ENCODE measurements at regions not wholly inside any gene's neighbourhood (a gene's known extent, or its start where the extent isn't known, plus 50 kb on each side); places are given as distances from the start of the nearest gene placed in this dataset.

DNA sequence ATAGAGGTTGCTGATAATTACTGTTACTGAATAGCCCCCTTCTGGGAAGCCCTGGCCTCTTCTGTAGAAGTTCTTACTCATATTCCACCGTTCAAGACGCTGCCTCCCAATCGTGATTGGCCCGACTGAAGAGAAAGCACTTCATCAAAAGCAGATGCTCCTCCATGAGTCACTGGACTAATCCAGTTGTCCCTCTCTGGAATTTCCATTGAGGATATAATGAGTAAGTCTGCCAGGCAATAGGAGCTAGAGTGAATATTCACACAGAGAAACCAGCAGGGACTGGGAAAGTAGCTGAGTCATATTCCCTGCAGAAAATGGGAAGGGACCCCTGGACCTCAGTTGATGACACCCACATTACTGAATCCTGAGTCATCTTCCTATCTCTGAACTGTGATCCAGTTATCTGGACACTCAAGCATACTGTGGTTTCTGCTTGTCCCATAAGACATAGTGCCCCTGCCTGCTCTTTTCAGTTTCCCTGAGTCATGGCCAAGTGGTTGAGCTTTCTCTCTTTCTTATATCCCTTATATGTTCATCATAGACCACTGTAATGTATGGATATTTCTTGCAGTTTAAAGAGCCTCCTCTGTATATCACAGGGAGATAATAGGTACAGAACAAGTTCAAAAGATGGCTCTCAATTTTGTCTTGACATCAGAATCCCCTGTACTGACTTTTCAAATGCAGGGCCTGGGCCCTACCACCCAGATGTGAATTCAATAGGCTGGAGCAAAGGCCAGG, 151.2 kb upstream of the CDIN1 start:
- no peak overlapping the region for H3K4me2 ChIP-seq
- H3K27ac ChIP-seq, result no peak overlapping the region
- H3K36me3 ChIP-seq (ENCODE audit: insufficient read depth), result no peaks in the 10 kb centered on the region
- H3K27me3 ChIP-seq (ENCODE audit: insufficient read depth, low read depth), result no peaks in the 10 kb centered on the region
- peaks cover 15% of the 10 kb centered on the region for H3K4me1 ChIP-seq (ENCODE audit: low read depth, poor library complexity, severe bottlenecking)
- TF ChIP-seq, protein P1, sequence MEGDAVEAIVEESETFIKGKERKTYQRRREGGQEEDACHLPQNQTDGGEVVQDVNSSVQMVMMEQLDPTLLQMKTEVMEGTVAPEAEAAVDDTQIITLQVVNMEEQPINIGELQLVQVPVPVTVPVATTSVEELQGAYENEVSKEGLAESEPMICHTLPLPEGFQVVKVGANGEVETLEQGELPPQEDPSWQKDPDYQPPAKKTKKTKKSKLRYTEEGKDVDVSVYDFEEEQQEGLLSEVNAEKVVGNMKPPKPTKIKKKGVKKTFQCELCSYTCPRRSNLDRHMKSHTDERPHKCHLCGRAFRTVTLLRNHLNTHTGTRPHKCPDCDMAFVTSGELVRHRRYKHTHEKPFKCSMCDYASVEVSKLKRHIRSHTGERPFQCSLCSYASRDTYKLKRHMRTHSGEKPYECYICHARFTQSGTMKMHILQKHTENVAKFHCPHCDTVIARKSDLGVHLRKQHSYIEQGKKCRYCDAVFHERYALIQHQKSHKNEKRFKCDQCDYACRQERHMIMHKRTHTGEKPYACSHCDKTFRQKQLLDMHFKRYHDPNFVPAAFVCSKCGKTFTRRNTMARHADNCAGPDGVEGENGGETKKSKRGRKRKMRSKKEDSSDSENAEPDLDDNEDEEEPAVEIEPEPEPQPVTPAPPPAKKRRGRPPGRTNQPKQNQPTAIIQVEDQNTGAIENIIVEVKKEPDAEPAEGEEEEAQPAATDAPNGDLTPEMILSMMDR (conservative IDR thresholded peaks at IDR 0.05; ENCODE audit: low read depth, low read length), result no peak
- H3K79me2 ChIP-seq (ENCODE audit: insufficient read depth, low read depth), result no peaks in the 10 kb centered on the region
- no peak overlapping the region for H3K4me3 ChIP-seq (IDR thresholded peaks at IDR 0.05; ENCODE audit: insufficient read depth, low read depth, low read length)
- H2AFZ ChIP-seq (ENCODE audit: low read depth), result no peak overlapping the region
- no peaks in the 10 kb centered on the region for H4K20me1 ChIP-seq (ENCODE audit: insufficient read depth)
- no peak overlapping the region for H3K9ac ChIP-seq

DNA sequence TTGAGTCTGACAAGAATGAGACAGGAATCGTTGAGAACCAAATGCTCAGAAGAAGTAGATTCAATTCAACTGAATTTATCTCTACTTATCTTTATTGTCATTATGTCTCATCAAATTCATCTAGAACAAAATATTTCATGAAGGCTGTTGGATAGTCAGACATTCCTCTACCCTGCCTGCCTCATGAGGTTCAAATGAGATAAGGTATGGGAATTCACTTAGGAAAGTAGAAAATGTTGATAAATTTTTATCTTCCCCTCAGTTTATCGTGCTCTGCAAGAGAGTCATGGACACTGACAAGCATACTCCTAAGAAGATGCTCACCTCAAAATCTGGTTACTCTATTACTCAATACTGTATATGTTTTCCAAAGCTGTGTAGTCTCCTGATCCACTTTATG, 149.7 kb upstream of the CDIN1 start:
- Histone ChIP-seq H3K27ac (no peak overlapping the region), H4K20me1 (ENCODE audit: insufficient read depth) (no peaks in the 10 kb centered on the region), H3K4me3 (IDR thresholded peaks at IDR 0.05; ENCODE audit: insufficient read depth, low read depth, low read length) (no peak overlapping the region), H3K9ac (no peak overlapping the region), H2AFZ (ENCODE audit: low read depth) (no peak overlapping the region), H3K4me2 (no peak overlapping the region), H3K79me2 (ENCODE audit: insufficient read depth, low read depth) (no peaks in the 10 kb centered on the region), H3K4me1 (ENCODE audit: low read depth, poor library complexity, severe bottlenecking) (peaks cover 1% of the 10 kb centered on the region), H3K27me3 (ENCODE audit: insufficient read depth, low read depth) (no peaks in the 10 kb centered on the region), H3K36me3 (ENCODE audit: insufficient read depth) (no peaks in the 10 kb centered on the region)
- TF ChIP-seq, protein P1 (conservative IDR thresholded peaks at IDR 0.05; ENCODE audit: low read depth, low read length), result no peak

DNA sequence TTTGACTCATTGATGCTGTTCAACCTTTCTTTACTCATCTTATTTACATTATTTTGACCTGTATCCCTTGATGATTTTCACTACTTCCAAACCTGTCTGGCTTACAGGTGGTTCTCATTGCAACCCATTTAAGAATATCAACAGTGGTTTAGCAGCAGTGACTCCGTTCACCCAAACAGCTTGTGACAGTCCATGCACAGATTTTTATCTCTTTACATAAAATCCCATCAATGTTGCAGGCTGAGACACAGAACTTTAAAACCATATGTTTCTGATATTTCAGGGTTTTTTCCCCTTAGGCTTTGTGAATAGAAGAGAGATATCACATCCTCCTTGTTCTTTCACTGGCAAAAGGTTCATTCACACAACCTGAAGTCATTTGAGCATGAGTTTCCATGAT, 149.1 kb upstream of the CDIN1 start:
- no peak overlapping the region for H3K4me3 ChIP-seq (IDR thresholded peaks at IDR 0.05; ENCODE audit: insufficient read depth, low read depth, low read length)
- H3K4me2 ChIP-seq, result no peak overlapping the region
- no peaks in the 10 kb centered on the region for H3K36me3 ChIP-seq (ENCODE audit: insufficient read depth)
- no peaks in the 10 kb centered on the region for H3K4me1 ChIP-seq (ENCODE audit: low read depth, poor library complexity, severe bottlenecking)
- no peaks in the 10 kb centered on the region for H4K20me1 ChIP-seq (ENCODE audit: insufficient read depth)
- TF ChIP-seq, protein P1 (conservative IDR thresholded peaks at IDR 0.05; ENCODE audit: low read depth, low read length), result no peak
- H3K9ac ChIP-seq, result no peak overlapping the region
- no peaks in the 10 kb centered on the region for H3K79me2 ChIP-seq (ENCODE audit: insufficient read depth, low read depth)
- no peak overlapping the region for H3K27ac ChIP-seq
- H2AFZ ChIP-seq (ENCODE audit: low read depth), result no peak overlapping the region
- H3K27me3 ChIP-seq (ENCODE audit: insufficient read depth, low read depth), result no peaks in the 10 kb centered on the region

DNA sequence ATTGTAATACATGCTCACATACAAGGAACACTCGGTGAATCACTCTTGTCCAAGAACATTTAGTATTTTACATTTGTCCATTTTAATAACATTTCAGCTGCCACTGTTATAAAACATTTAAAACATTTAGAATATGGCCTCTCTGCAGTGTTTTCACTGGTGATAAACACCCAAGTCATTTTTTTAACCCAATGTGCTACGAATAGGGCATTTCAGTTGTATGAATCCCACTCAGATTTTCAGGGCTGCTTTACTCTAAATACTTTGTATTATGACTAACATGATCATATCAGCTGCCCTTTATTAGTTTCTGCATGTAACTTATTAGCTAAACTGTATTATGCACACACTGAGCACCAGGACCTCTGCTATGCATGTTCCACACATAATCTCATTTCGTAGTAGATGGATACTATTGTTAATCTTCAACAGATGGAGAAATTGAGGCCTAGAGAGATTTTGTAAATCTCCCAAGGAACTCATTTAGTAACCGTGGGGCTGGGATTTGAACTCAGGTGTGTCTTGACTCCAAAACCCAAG, 148.6 kb upstream of the CDIN1 start:
- Histone ChIP-seq H4K20me1 (ENCODE audit: insufficient read depth) (no peaks in the 10 kb centered on the region), H3K4me1 (ENCODE audit: low read depth, poor library complexity, severe bottlenecking) (no peaks in the 10 kb centered on the region), H3K9ac (no peak overlapping the region), H3K4me2 (no peak overlapping the region), H3K79me2 (ENCODE audit: insufficient read depth, low read depth) (no peaks in the 10 kb centered on the region), H3K4me3 (IDR thresholded peaks at IDR 0.05; ENCODE audit: insufficient read depth, low read depth, low read length) (no peak overlapping the region), H2AFZ (ENCODE audit: low read depth) (no peak overlapping the region), H3K27ac (no peak overlapping the region), H3K27me3 (ENCODE audit: insufficient read depth, low read depth) (no peaks in the 10 kb centered on the region), H3K36me3 (ENCODE audit: insufficient read depth) (no peaks in the 10 kb centered on the region)
- TF ChIP-seq, protein P1 (conservative IDR thresholded peaks at IDR 0.05; ENCODE audit: low read depth, low read length), result no peak

Measured in KMS-11 (cell line).